SU-DHL-6 (cell line): ENCODE measurements at regions not wholly inside any gene's neighbourhood (a gene's known extent, or its start where the extent isn't known, plus 50 kb on each side); places are given as distances from the start of the nearest gene placed in this dataset.

Experiments used
- CTCF ChIP-seq: fragments of 200-600 bp; sonication (generic); IDR thresholded peaks from one replicate; pipeline ENCODE4 v1.5.1; 2017; ENCODE audit warnings: antibody characterized with exemption, mild to moderate bottlenecking, low read length, moderate library complexity; ENCODE audit not compliant: insufficient read depth, poor library complexity, severe bottlenecking
- EZH2phosphoT487 ChIP-seq: fragments of 200-600 bp; sonication (generic), shearing (Covaris generic); conservative IDR thresholded peaks from 2 replicates; pipeline ENCODE4 v1.6.1; 2018; ENCODE audit warnings: mild to moderate bottlenecking, antibody characterized with exemption, low read length, moderate library complexity, mixed read lengths

GRCh38 chr1:102262994-102263393 is 266.3 kb upstream of the OLFM3 start:
- TF ChIP-seq CTCF (no peak), EZH2phosphoT487 (no peak)
